22Rv1 (cell line): ENCODE measurements at regions not wholly inside any gene's neighbourhood (a gene's known extent, or its start where the extent isn't known, plus 50 kb on each side); places are given as distances from the start of the nearest gene placed in this dataset.

Experiments
- CTCF ChIP-seq: fragments of 450-650 bp; IDR thresholded peaks from 2 replicates; pipeline ENCODE4 v1.5.1; 2017; ENCODE audit warnings: mild to moderate bottlenecking
- ZFX ChIP-seq: fragments of 450-650 bp; IDR thresholded peaks from 2 replicates; pipeline ENCODE4 v1.6.1; 2017; ENCODE audit warnings: antibody characterized with exemption, borderline replicate concordance

GRCh38 chr6:24009319-24009718 lies 116.7 kb upstream of the NRSN1 start:
- TF ChIP-seq CTCF (no peak), ZFX (no peak)
